Activated CD8-positive, alpha-beta T cell treated with anti-CD3 and anti-CD28 coated beads for 36 hours (primary cell): ENCODE measurements at regions not wholly inside any gene's neighbourhood (a gene's known extent, or its start where the extent isn't known, plus 50 kb on each side); places are given as distances from the start of the nearest gene placed in this dataset.

ENCODE experiments used
- ATAC-seq: fragments of 200-7000 bp; cut with Tn5 transposase; one replicate; pipeline ENCODE4 v1.10.0; 2021; ENCODE audit warnings: mild to moderate bottlenecking, moderate library complexity
- CTCF ChIA-PET: fragments of 350-600 bp; sonication (Branson Sonifier 250); formaldehyde crosslinking; loops from one replicate; lab custom pipeline; 2021; ENCODE audit warnings: antibody characterized with exemption; lab: Charles Lee
- POLR2A ChIA-PET: fragments of 350-600 bp; sonication (Branson Sonifier 250); formaldehyde crosslinking; loops from one replicate; lab custom pipeline; 2021; ENCODE audit warnings: antibody characterized with exemption; lab: Charles Lee
- DNase-seq: peaks from one replicate; pipeline ENCODE4 v3.0.0-alpha.2; 2020
- H3K27ac Mint-ChIP-seq: one replicate; pipeline ENCODE4 v1.8.0; 2021; ENCODE audit warnings: mild to moderate bottlenecking, mixed read lengths
- H3K27me3 Mint-ChIP-seq: one replicate; pipeline ENCODE4 v1.8.0; 2021; ENCODE audit warnings: mixed read lengths
- H3K36me3 Mint-ChIP-seq: one replicate; pipeline ENCODE4 v1.8.0; 2021; ENCODE audit warnings: low read depth, mixed read lengths
- H3K4me1 Mint-ChIP-seq: one replicate; pipeline ENCODE4 v1.8.0; 2021; ENCODE audit warnings: low read depth, mixed read lengths
- H3K4me3 Mint-ChIP-seq: one replicate; pipeline ENCODE4 v1.8.0; 2021; ENCODE audit warnings: mild to moderate bottlenecking, moderate library complexity, mixed read lengths
- H3K9me3 Mint-ChIP-seq: one replicate; pipeline ENCODE4 v1.8.0; 2021; ENCODE audit warnings: mixed read lengths
- CTCF ChIP-seq: fragments of 200-600 bp; IDR thresholded peaks from one replicate; pipeline ENCODE4 v1.8.0; 2022; ENCODE audit warnings: antibody characterized with exemption, mild to moderate bottlenecking
- intact Hi-C: fragments of 100-400 bp; cut with micrococcal nuclease; formaldehyde crosslinking; loops from one replicate; pipeline ENCODE4 v1.10.0; 2022

- Mint-ChIP-seq H3K36me3 (no peaks in the 10 kb centered on the region), H3K27ac (peak overlapping the region; percentile 53), H3K27me3 (peaks cover 2% of the 10 kb centered on the region), H3K4me1 (peaks cover 55% of the 10 kb centered on the region), H3K4me3 (peak overlapping the region; percentile 14), H3K9me3 (peaks cover 2% of the 10 kb centered on the region)
- ATAC-seq (peak; percentile 87), DNase-seq (peak; percentile 86)
- no peak for TF ChIP-seq CTCF
- intact Hi-C loops, result loop anchor here (1.0 to 2.0 kb wide), 2 partner anchors 47 to 76 kb away; no protein-coding TSS in a partner anchor
- ChIA-PET CTCF (interaction anchor here (0.8 to 1.6 kb wide), 9 partner anchors 12 to 575 kb away, joined by 3 to 7 read pairs (median 4); no protein-coding TSS in a partner anchor), POLR2A (interaction anchor here (0.6 to 4.5 kb wide), 6 partner anchors 10 to 204 kb away, joined by 3 to 35 read pairs (median 3); no protein-coding TSS in a partner anchor)
These were observed 82.2 kb upstream of the IL12B start for GRCh38 chr5:159412284-159413046.

- no peak for TF ChIP-seq CTCF
- POLR2A ChIA-PET, result no interaction called here
- intact Hi-C loops, result no loop called here
- no peak overlapping the region for H3K4me3 Mint-ChIP-seq
- no peaks in the 10 kb centered on the region for H3K36me3 Mint-ChIP-seq
- no peak overlapping the region for H3K27ac Mint-ChIP-seq
- H3K9me3 Mint-ChIP-seq, result peaks cover 2% of the 10 kb centered on the region
- peaks cover 49% of the 10 kb centered on the region for H3K4me1 Mint-ChIP-seq
- ATAC-seq (no peak), DNase-seq (no peak)
- CTCF ChIA-PET, result no interaction called here
- H3K27me3 Mint-ChIP-seq, result no peaks in the 10 kb centered on the region
These were observed 83.7 kb upstream of the IL12B start for GRCh38 chr5:159414021-159414420.

DNA sequence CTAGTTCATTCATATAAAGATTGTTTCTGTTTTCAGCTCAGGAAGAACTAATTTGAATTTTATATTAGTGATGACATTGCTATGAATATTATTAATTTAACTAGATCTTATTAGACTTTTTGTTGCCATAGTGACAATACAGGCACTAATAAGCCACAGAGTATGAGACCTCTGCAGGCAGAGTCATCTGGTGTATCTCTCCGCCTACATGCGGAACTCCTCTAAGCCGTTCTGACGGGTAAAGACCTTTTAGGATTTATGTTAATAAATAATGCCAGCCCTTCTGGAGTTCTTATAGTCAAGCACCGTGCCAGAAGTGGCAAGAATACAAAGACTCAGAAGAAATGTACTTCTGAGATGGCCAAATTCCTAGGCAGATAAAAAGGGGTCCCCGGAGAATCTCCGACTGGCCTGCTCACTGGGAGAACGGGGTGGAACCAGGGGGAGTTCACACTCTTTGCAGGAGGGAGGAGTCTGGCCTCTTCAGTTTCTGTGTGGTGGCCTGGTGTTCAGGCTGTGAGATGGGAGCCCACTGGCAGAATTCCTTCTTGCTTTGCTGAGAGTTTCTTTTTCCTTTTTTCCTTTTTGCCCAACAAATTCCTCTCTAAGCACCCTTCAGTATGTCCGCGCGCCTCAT is 85.1 kb upstream of the IL12B start:
- CTCF ChIA-PET, result no interaction called here
- no peak for ATAC-seq
- POLR2A ChIA-PET, result no interaction called here
- peaks cover 35% of the 10 kb centered on the region for H3K4me1 Mint-ChIP-seq
- no peaks in the 10 kb centered on the region for H3K36me3 Mint-ChIP-seq
- no peak for TF ChIP-seq CTCF
- DNase-seq, result no peak
- H3K27me3 Mint-ChIP-seq, result no peaks in the 10 kb centered on the region
- peaks cover 2% of the 10 kb centered on the region for H3K9me3 Mint-ChIP-seq
- H3K27ac Mint-ChIP-seq, result no peak overlapping the region
- H3K4me3 Mint-ChIP-seq, result no peak overlapping the region
- intact Hi-C loops, result no loop called here

- Mint-ChIP-seq H3K27me3 (no peaks in the 10 kb centered on the region), H3K9me3 (no peaks in the 10 kb centered on the region), H3K27ac (no peak overlapping the region), H3K36me3 (no peaks in the 10 kb centered on the region), H3K4me3 (no peak overlapping the region), H3K4me1 (peaks cover 25% of the 10 kb centered on the region)
- DNase-seq (no peak), ATAC-seq (no peak)
- CTCF ChIA-PET, result no interaction called here
- no peak for TF ChIP-seq CTCF
- intact Hi-C loops, result no loop called here
- POLR2A ChIA-PET, result no interaction called here
These were observed 86.2 kb upstream of the IL12B start for GRCh38 chr5:159416438-159416837.

DNA sequence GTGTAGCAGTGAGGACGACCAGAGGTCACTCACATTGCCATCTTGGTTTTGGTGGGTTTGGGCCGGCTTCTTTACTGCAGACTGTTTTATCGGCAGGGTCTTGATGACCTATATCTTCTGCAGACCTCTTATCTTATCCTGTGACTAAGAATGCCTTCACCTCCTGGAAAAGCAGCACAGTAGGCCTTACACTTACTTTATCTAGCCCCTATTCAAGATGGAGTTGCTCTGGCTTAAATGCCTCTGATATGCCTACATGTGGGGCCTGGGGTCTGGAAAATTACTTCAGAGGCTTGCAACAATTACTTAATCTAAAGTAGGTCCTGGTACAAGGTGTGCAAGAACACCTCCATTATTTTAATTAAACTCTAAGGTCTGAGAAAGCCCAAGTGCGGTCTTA is 86.9 kb upstream of the IL12B start:
- Mint-ChIP-seq H3K4me3 (no peak overlapping the region), H3K4me1 (peaks cover 17% of the 10 kb centered on the region), H3K27me3 (no peaks in the 10 kb centered on the region), H3K27ac (no peak overlapping the region), H3K36me3 (no peaks in the 10 kb centered on the region), H3K9me3 (no peaks in the 10 kb centered on the region)
- DNase-seq (no peak), ATAC-seq (no peak)
- ChIA-PET CTCF (no interaction called here), POLR2A (no interaction called here)
- no peak for TF ChIP-seq CTCF
- intact Hi-C loops, result no loop called here
